GM12878 (cell line): ENCODE measurements at regions not wholly inside any gene's neighbourhood (a gene's known extent, or its start where the extent isn't known, plus 50 kb on each side); places are given as distances from the start of the nearest gene placed in this dataset.

Experiments used
- ATAC-seq: fragments of 200-7000 bp; cut with Tn5 transposase; 3 replicates; pipeline ENCODE4 v1.9.1; 2020; ENCODE audit warnings: mild to moderate bottlenecking, moderate library complexity
- BruUV-seq: library from RNA; stranded (reverse); fragments of 400-500 nt; replicated peaks from 2 replicates; lab custom pipeline; 2021; lab: Mats Ljungman, UMichigan
- CTCF ChIA-PET: fragments of 300-600 bp; sonication (Branson Sonifier 250); formaldehyde crosslinking; extraction: SDS; loops from one replicate; lab custom pipeline; 2021; ENCODE audit warnings: inconsistent platforms; lab: Yijun Ruan, JAX
- POLR2A ChIA-PET: fragments of 350-600 bp; formaldehyde crosslinking; extraction: SDS; loops from one replicate; lab custom pipeline; 2021; ENCODE audit warnings: inconsistent platforms; lab: Charles Lee
- RAD21 ChIA-PET: fragments of 300-600 bp; sonication (Branson Sonifier 250); formaldehyde crosslinking; loops from one replicate; lab custom pipeline; 2023; ENCODE audit warnings: antibody characterized with exemption; ENCODE audit not compliant: unreplicated experiment; lab: Charles Lee
- SMC1A ChIA-PET: fragments of 300-600 bp; sonication (Branson Sonifier 250); formaldehyde crosslinking; loops from one replicate; lab custom pipeline; 2023; ENCODE audit not compliant: unreplicated experiment, uncharacterized antibody; lab: Charles Lee
- DNase-seq: peaks from one replicate; pipeline ENCODE4 v3.0.0-alpha.2; 2011; ENCODE audit warnings: low read depth, low spot score
- FAIRE-seq: peaks from 3 replicates; lab custom pipeline; 2011; peaks lifted over from hg19 to GRCh38; lab: Jason Lieb, UNC
- H2AFZ ChIP-seq: 2 replicates; pipeline ENCODE4 v1.6.0; 2011; ENCODE audit warnings: low read depth, low read length, control low read depth; ENCODE audit not compliant: control insufficient read depth
- H3K27ac ChIP-seq: 2 replicates; pipeline ENCODE4 v1.5.1; 2011; ENCODE audit warnings: control low read depth; ENCODE audit not compliant: control insufficient read depth, insufficient read depth
- H3K27me3 ChIP-seq, 2 experiments: replicated peaks in 1 of 2; 2 replicates each; pipeline versions ENCODE4 v1.6.0 to v1.6.1; 2011; ENCODE audit warnings: low read length in 1 of 2; ENCODE audit not compliant: control insufficient read depth in 2 of 2, insufficient read depth in 2 of 2
- H3K36me3 ChIP-seq, 2 experiments: 2 replicates each; pipeline ENCODE4 v1.5.1; 2011; ENCODE audit warnings: low read length in 1 of 2; ENCODE audit not compliant: control insufficient read depth in 2 of 2, insufficient read depth in 2 of 2
- H3K4me1 ChIP-seq: 2 replicates; pipeline ENCODE4 v1.6.1; 2011; ENCODE audit warnings: mild to moderate bottlenecking, low read length, moderate library complexity, mixed read lengths; ENCODE audit not compliant: control insufficient read depth, insufficient read depth
- H3K4me2 ChIP-seq: 2 replicates; pipeline ENCODE4 v1.6.0; 2011; ENCODE audit warnings: control low read depth; ENCODE audit not compliant: control insufficient read depth, insufficient read depth
- H3K4me3 ChIP-seq: fragments of 200-600 bp; sonication (generic); 2 replicates; pipeline ENCODE4 v1.5.1; 2016
- H3K79me2 ChIP-seq: 2 replicates; pipeline ENCODE4 v1.6.0; 2011; ENCODE audit warnings: low read length; ENCODE audit not compliant: control insufficient read depth, insufficient read depth
- H3K9ac ChIP-seq: 2 replicates; pipeline ENCODE4 v1.8.0; 2011; ENCODE audit warnings: low read length, control low read depth, mixed read lengths; ENCODE audit not compliant: control insufficient read depth, insufficient read depth
- H3K9me3 ChIP-seq: replicated peaks from 3 replicates; pipeline ENCODE4 v1.5.1; 2011; ENCODE audit warnings: mild to moderate bottlenecking, low read length; ENCODE audit not compliant: control insufficient read depth, insufficient read depth
- H4K20me1 ChIP-seq: 2 replicates; pipeline ENCODE4 v1.6.0; 2011; ENCODE audit not compliant: control insufficient read depth, insufficient read depth
- ASH2L ChIP-seq: fragments of 300-600, 200-600 bp; sonication (generic); IDR thresholded peaks from 2 replicates; pipeline ENCODE4 v1.6.1; 2017; ENCODE audit warnings: low read depth, mild to moderate bottlenecking, borderline replicate concordance
- BHLHE40 ChIP-seq, 2 experiments: fragments of 450-650 bp in 1 of 2; IDR thresholded peaks; 2 replicates each; pipeline ENCODE4 v1.6.1; 2011 to 2017; ENCODE audit warnings: low read depth in 2 of 2, borderline replicate concordance in 1 of 2, improper control_type of control experiment in 1 of 2, low read length in 1 of 2, mild to moderate bottlenecking in 1 of 2
- CBX3 ChIP-seq: fragments of 200-600 bp; sonication (generic); IDR thresholded peaks from 2 replicates; pipeline ENCODE4 v1.6.1; 2016; ENCODE audit warnings: low read depth, borderline replicate concordance
- CREM ChIP-seq: IDR thresholded peaks from 2 replicates; pipeline ENCODE4 v1.6.1; 2014; ENCODE audit warnings: antibody characterized with exemption, low read depth
- EP300 ChIP-seq, 2 experiments: fragments of 150-350 bp in 1 of 2; IDR thresholded peaks; 2 replicates each; pipeline ENCODE4 v1.6.1; 2011 to 2012; ENCODE audit warnings: low read depth in 2 of 2, low read length in 2 of 2, borderline replicate concordance in 1 of 2, improper control_type of control experiment in 1 of 2, inconsistent platforms in 1 of 2; ENCODE audit not compliant: control insufficient read depth in 1 of 2
- FOXM1 ChIP-seq: IDR thresholded peaks from 2 replicates; pipeline ENCODE4 v1.6.1; 2012; ENCODE audit warnings: low read depth, mild to moderate bottlenecking, inconsistent platforms, low read length, moderate library complexity
- HDAC6 ChIP-seq: fragments of 200-600 bp; sonication (generic); IDR thresholded peaks from one replicate; pipeline ENCODE4 v1.8.0; 2017; ENCODE audit warnings: antibody characterized with exemption; ENCODE audit not compliant: unreplicated experiment
- MAX ChIP-seq: IDR thresholded peaks from 2 replicates; pipeline ENCODE4 v1.6.1; 2012; ENCODE audit warnings: low read depth, low read length, improper control_type of control experiment
- NFIC ChIP-seq: IDR thresholded peaks from 2 replicates; pipeline ENCODE4 v1.6.1; 2012; ENCODE audit warnings: low read depth, mild to moderate bottlenecking, inconsistent platforms, low read length, moderate library complexity
- NR2F1 ChIP-seq: fragments of 450-650 bp; conservative IDR thresholded peaks from 2 replicates; pipeline ENCODE4 v1.6.1; 2017; ENCODE audit warnings: mild to moderate bottlenecking
- RCOR1 ChIP-seq: conservative IDR thresholded peaks from 2 replicates; pipeline ENCODE4 v1.6.1; 2012; ENCODE audit warnings: low read depth, low read length, improper control_type of control experiment
- RFX5 ChIP-seq: IDR thresholded peaks from 2 replicates; pipeline ENCODE4 v1.6.1; 2011; ENCODE audit warnings: low read depth, low read length, improper control_type of control experiment
- SMAD1 ChIP-seq: fragments of 450-650 bp; IDR thresholded peaks from 2 replicates; pipeline ENCODE4 v1.6.1; 2018; ENCODE audit warnings: mild to moderate bottlenecking, low read depth; ENCODE audit not compliant: partially characterized antibody
- SMARCA5 ChIP-seq: fragments of 450-650 bp; IDR thresholded peaks from 2 replicates; pipeline ENCODE4 v1.6.1; 2017; ENCODE audit warnings: mild to moderate bottlenecking
- TAF1 ChIP-seq: IDR thresholded peaks from 2 replicates; pipeline ENCODE4 v1.6.1; 2011; ENCODE audit warnings: mild to moderate bottlenecking, low read depth, low read length, borderline replicate concordance
- WRNIP1 ChIP-seq: IDR thresholded peaks from 2 replicates; pipeline ENCODE4 v1.6.1; 2011; ENCODE audit warnings: low read depth, low read length, improper control_type of control experiment, borderline replicate concordance
- WGBS: methylation state at CpG from one replicate; pipeline ENCODE4 v1.1.6; 2016; ENCODE audit warnings: low lambda C conversion rate; ENCODE audit not compliant: insufficient replicate concordance, insufficient coverage; ENCODE audit errors: missing lambda C conversion rate; 5-methylcytosine and 5-hydroxymethylcytosine counted together
- in situ Hi-C: fragments of 300-500 bp; cut with MboI; formaldehyde crosslinking; loops from 9 replicates; pipeline ENCODE4 v1.14.3; 2018; ENCODE audit warnings: mixed read lengths
- intact Hi-C: fragments of 100-400 bp; cut with micrococcal nuclease; formaldehyde crosslinking; loops from one replicate; pipeline ENCODE4 v1.14.2; 2022; ENCODE audit not compliant: unreplicated experiment
- TF ChIP-seq, protein P1 (sequence below): fragments of 450-650 bp; IDR thresholded peaks from 2 replicates; pipeline ENCODE4 v1.6.1; 2018; ENCODE audit warnings: borderline replicate concordance, mild to moderate bottlenecking; ENCODE audit not compliant: partially characterized antibody
- TF ChIP-seq, protein P2 (sequence below): fragments of 450-650 bp; IDR thresholded peaks from 2 replicates; pipeline ENCODE4 v1.6.1; 2014; ENCODE audit warnings: mild to moderate bottlenecking
- TF ChIP-seq, protein P3 (sequence below): fragments of 450-650 bp; conservative IDR thresholded peaks from 2 replicates; pipeline ENCODE4 v1.6.1; 2017; ENCODE audit warnings: mild to moderate bottlenecking, moderate library complexity

DNA sequence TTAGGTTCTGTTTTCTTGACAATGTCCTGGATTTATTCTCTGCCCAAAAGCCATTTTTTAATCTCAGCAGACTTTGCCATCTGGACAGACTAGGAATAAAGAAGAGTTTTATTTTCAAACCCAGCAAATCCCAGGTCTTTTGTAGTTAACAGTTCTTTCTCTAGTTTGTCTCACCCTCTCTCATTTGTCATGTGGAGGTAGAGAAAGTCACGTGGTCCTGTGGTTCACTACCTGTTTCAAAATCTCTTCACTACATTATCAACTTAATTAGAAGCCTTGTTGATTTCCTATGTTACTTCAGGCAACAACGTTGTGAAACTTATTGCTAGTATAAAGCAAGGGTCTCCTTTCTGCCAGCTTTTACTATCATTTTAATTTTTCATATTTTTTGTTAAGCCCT lies 1222.6 kb downstream of the EFNB2 start:
- ChIA-PET CTCF (no interaction called here), RAD21 (no interaction called here), POLR2A (no interaction called here), SMC1A (no interaction called here)
- intact Hi-C loops (no loop called here), in situ Hi-C loops (no loop called here)
- Histone ChIP-seq H3K4me3 (no peak overlapping the region), H3K4me1 (no peaks in the 10 kb centered on the region), H3K27ac (no peak overlapping the region), H3K9ac (no peak overlapping the region), H3K9me3 (no peaks in the 10 kb centered on the region), H4K20me1 (no peaks in the 10 kb centered on the region), H3K4me2 (no peak overlapping the region), H3K36me3 (no peaks in the 10 kb centered on the region), H2AFZ (no peak overlapping the region), H3K79me2 (no peaks in the 10 kb centered on the region), H3K27me3 (no peaks in the 10 kb centered on the region)
- ATAC-seq (no peak), FAIRE-seq (no peak), DNase-seq (no peak)
- no TSS peak for BruUV-seq
- TF ChIP-seq, protein P1, sequence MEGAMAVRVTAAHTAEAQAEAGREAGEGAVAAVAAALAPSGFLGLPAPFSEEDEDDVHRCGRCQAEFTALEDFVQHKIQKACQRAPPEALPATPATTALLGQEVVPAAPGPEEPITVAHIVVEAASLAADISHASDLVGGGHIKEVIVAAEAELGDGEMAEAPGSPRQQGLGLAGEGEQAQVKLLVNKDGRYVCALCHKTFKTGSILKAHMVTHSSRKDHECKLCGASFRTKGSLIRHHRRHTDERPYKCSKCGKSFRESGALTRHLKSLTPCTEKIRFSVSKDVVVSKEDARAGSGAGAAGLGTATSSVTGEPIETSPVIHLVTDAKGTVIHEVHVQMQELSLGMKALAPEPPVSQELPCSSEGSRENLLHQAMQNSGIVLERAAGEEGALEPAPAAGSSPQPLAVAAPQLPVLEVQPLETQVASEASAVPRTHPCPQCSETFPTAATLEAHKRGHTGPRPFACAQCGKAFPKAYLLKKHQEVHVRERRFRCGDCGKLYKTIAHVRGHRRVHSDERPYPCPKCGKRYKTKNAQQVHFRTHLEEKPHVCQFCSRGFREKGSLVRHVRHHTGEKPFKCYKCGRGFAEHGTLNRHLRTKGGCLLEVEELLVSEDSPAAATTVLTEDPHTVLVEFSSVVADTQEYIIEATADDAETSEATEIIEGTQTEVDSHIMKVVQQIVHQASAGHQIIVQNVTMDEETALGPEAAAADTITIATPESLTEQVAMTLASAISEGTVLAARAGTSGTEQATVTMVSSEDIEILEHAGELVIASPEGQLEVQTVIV = no peak
- TF ChIP-seq, protein P2, sequence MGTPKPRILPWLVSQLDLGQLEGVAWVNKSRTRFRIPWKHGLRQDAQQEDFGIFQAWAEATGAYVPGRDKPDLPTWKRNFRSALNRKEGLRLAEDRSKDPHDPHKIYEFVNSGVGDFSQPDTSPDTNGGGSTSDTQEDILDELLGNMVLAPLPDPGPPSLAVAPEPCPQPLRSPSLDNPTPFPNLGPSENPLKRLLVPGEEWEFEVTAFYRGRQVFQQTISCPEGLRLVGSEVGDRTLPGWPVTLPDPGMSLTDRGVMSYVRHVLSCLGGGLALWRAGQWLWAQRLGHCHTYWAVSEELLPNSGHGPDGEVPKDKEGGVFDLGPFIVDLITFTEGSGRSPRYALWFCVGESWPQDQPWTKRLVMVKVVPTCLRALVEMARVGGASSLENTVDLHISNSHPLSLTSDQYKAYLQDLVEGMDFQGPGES = no peak
- TF ChIP-seq SMARCA5 = no peak
- no peak for TF ChIP-seq BHLHE40 (IDR thresholded peaks at IDR 0.05; ENCODE audit: borderline replicate concordance in 1 of 2, low read depth in 2 of 2, low read length in 1 of 2)
- TF ChIP-seq, protein P3, sequence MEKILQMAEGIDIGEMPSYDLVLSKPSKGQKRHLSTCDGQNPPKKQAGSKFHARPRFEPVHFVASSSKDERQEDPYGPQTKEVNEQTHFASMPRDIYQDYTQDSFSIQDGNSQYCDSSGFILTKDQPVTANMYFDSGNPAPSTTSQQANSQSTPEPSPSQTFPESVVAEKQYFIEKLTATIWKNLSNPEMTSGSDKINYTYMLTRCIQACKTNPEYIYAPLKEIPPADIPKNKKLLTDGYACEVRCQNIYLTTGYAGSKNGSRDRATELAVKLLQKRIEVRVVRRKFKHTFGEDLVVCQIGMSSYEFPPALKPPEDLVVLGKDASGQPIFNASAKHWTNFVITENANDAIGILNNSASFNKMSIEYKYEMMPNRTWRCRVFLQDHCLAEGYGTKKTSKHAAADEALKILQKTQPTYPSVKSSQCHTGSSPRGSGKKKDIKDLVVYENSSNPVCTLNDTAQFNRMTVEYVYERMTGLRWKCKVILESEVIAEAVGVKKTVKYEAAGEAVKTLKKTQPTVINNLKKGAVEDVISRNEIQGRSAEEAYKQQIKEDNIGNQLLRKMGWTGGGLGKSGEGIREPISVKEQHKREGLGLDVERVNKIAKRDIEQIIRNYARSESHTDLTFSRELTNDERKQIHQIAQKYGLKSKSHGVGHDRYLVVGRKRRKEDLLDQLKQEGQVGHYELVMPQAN = no peak
- TF ChIP-seq RCOR1 = no peak
- TF ChIP-seq SMAD1 = no peak
- no peak for TF ChIP-seq MAX
- no peak for TF ChIP-seq TAF1
- TF ChIP-seq RFX5 = no peak
- no peak for TF ChIP-seq NFIC
- TF ChIP-seq HDAC6 = no peak
- no peak for TF ChIP-seq NR2F1
- TF ChIP-seq EP300 (IDR thresholded peaks at IDR 0.05; ENCODE audit: borderline replicate concordance in 1 of 2, control insufficient read depth in 1 of 2, low read depth in 2 of 2, low read length in 2 of 2) = no peak
- no peak for TF ChIP-seq CBX3
- no peak for TF ChIP-seq FOXM1
- no peak for TF ChIP-seq WRNIP1
- no peak for TF ChIP-seq CREM
- no peak for TF ChIP-seq ASH2L
- WGBS = 4% methylated on average over 2 of the region's 2 CpGs
